ENCODE measurements at regions not wholly inside any gene's neighbourhood (a gene's known extent, or its start where the extent isn't known, plus 50 kb on each side); places are given as distances from the start of the nearest gene placed in this dataset.

DNA sequence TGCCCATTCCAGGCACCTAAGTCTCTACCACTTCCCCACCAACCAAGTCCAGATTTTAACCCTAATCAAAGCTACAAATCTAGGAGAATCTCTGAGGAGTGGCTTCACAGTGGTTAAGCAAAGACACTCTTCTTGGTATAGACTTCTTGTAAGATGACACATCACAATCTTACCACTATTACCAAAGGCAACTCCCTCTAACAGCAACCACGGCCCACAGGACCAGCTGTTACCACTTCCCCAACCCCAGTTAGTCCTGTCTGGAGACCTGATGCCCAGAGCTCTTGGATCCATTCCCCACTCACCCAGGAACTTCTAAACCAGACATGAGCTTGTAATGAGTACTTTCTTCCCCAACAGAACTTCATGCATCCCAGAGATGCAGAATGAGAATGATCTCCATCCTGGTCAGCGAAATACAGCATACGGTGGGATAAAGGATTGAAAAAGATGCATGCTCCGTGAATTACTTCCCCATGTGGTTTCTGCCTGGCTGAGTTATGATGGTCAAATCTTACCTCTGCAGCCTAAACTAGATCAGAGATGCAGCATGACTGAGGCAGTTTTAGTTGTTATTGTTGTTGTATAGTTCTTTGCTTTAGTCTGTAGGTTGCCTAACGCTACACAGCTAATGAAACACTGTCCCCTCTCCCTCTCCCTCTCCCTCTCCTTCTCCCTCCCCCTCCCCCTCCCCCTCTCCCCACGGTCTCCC lies 87.7 kb upstream of the FOXN3 start (continued):
- TF ChIP-seq, protein P1, sequence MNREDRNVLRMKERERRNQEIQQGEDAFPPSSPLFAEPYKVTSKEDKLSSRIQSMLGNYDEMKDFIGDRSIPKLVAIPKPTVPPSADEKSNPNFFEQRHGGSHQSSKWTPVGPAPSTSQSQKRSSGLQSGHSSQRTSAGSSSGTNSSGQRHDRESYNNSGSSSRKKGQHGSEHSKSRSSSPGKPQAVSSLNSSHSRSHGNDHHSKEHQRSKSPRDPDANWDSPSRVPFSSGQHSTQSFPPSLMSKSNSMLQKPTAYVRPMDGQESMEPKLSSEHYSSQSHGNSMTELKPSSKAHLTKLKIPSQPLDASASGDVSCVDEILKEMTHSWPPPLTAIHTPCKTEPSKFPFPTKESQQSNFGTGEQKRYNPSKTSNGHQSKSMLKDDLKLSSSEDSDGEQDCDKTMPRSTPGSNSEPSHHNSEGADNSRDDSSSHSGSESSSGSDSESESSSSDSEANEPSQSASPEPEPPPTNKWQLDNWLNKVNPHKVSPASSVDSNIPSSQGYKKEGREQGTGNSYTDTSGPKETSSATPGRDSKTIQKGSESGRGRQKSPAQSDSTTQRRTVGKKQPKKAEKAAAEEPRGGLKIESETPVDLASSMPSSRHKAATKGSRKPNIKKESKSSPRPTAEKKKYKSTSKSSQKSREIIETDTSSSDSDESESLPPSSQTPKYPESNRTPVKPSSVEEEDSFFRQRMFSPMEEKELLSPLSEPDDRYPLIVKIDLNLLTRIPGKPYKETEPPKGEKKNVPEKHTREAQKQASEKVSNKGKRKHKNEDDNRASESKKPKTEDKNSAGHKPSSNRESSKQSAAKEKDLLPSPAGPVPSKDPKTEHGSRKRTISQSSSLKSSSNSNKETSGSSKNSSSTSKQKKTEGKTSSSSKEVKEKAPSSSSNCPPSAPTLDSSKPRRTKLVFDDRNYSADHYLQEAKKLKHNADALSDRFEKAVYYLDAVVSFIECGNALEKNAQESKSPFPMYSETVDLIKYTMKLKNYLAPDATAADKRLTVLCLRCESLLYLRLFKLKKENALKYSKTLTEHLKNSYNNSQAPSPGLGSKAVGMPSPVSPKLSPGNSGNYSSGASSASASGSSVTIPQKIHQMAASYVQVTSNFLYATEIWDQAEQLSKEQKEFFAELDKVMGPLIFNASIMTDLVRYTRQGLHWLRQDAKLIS (CRISPR knock-in tag; IDR thresholded peaks at IDR 0.05) = no peak
- no peak for TF ChIP-seq TAL1 (IDR thresholded peaks at IDR 0.05)
- TF ChIP-seq, protein P2, sequence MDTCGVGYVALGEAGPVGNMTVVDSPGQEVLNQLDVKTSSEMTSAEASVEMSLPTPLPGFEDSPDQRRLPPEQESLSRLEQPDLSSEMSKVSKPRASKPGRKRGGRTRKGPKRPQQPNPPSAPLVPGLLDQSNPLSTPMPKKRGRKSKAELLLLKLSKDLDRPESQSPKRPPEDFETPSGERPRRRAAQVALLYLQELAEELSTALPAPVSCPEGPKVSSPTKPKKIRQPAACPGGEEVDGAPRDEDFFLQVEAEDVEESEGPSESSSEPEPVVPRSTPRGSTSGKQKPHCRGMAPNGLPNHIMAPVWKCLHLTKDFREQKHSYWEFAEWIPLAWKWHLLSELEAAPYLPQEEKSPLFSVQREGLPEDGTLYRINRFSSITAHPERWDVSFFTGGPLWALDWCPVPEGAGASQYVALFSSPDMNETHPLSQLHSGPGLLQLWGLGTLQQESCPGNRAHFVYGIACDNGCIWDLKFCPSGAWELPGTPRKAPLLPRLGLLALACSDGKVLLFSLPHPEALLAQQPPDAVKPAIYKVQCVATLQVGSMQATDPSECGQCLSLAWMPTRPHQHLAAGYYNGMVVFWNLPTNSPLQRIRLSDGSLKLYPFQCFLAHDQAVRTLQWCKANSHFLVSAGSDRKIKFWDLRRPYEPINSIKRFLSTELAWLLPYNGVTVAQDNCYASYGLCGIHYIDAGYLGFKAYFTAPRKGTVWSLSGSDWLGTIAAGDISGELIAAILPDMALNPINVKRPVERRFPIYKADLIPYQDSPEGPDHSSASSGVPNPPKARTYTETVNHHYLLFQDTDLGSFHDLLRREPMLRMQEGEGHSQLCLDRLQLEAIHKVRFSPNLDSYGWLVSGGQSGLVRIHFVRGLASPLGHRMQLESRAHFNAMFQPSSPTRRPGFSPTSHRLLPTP (IDR thresholded peaks at IDR 0.05; ENCODE audit: borderline replicate concordance, extremely low read depth, insufficient read length) = no peak
